Astrocyte of the cerebellum (primary cell): ENCODE measurements at regions not wholly inside any gene's neighbourhood (a gene's known extent, or its start where the extent isn't known, plus 50 kb on each side); places are given as distances from the start of the nearest gene placed in this dataset.

Experiments
- DNase-seq: peaks from one replicate; pipeline ENCODE4 v3.0.0-alpha.2; 2011; ENCODE audit warnings: low read depth
- H3K4me3 ChIP-seq: 2 replicates; pipeline ENCODE4 v1.5.1; 2011; ENCODE audit warnings: mild to moderate bottlenecking, low read depth, low read length, moderate library complexity
- CTCF ChIP-seq: IDR thresholded peaks from 2 replicates; pipeline ENCODE4 v1.5.1; 2012; ENCODE audit warnings: low read length, low read depth, moderate library complexity, mild to moderate bottlenecking; ENCODE audit errors: missing control alignments
- in situ Hi-C: cut with HindIII; loops from 2 replicates; pipeline ENCODE4 v1.10.0; 2017; ENCODE audit warnings: low sequenced_read_pairs

DNA sequence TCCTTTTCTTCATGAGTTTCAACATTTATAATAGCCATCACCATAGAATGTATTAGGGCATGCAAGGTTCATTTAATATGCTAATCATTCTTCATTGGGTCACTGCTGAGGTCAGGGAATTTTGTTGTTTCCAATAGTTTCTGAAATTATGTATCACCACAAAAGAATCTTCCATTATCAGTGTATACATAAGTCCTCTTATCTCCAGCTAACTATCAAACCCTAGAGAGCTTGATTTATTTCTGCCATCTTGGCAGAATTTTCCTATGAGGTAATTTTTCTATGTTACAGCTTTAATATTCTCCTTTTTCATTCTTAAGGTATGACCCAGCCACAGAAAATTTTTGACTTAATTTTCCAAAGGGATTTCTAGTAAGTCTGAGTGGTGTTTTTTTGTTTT lies 415.0 kb upstream of the SLITRK1 start:
- in situ Hi-C loops = no loop called here
- no peak overlapping the region for H3K4me3 ChIP-seq
- DNase-seq = no peak
- no peak for TF ChIP-seq CTCF

- in situ Hi-C loops = no loop called here
- TF ChIP-seq CTCF = no peak
- DNase-seq = no peak
Measured at GRCh38 chr13:84296401-84296800, 414.1 kb upstream of the SLITRK1 start.

GRCh38 chr13:84294576-84294975 lies 412.3 kb upstream of the SLITRK1 start:
- no peak overlapping the region for H3K4me3 ChIP-seq
- DNase-seq = no peak
- in situ Hi-C loops = no loop called here
- TF ChIP-seq CTCF = no peak

More at GRCh38 chr13:84296401-84296800, 414.1 kb upstream of the SLITRK1 start:
- H3K4me3 ChIP-seq = no peak overlapping the region

GRCh38 chr13:84290386-84290785 lies 408.1 kb upstream of the SLITRK1 start:
- H3K4me3 ChIP-seq = no peak overlapping the region
- no peak for DNase-seq
- no peak for TF ChIP-seq CTCF
- in situ Hi-C loops = no loop called here

DNA sequence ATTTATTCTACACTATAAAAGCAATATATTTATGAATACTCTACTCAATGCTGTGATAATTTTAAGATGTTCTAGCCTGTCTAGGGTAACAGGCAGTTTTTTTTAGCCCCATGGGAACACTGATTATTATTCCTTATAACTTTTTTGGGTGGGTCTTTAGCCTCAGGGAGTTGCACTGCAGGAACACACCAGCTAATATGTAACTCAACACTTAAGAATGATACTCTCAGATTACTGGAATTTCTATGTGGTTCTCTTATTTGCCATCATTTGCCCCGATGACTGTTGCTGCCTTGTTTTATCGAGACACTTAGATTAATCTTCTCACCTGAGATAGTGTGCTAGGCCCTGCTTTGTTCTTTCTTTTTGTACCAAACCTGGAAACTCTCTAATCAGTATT lies 396.9 kb upstream of the SLITRK1 start:
- no peak overlapping the region for H3K4me3 ChIP-seq
- in situ Hi-C loops = no loop called here
- no peak for DNase-seq
- TF ChIP-seq CTCF = no peak

DNA sequence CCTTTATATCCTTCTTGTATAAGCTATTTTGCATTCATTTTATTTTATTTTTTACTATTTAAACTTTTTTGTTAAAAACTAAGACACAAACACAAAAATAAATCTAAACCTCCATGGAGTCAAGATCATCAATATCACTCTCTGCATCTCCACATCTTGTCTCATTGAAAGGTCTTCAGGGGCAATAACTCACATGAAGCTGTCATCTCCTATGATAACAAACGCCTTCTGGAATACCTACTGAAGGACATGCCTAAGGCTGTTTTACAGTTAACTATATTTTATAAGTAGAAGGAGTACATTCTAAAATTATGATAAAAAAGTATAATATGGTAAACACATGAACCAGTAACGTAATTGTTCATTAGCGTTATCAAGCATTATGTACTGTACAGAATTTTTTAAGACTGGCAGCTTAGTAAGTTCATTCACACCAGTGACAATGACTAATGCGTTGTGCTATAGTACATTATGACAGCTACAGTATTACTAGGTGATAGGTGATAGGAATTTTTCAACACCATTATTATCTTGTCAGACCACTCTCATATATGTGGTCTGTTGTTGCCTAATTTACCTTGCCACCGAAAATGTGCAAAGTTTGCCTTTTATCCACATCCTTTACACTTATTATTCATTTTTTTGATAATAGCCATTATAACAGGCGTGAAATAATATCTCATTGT lies 390.7 kb upstream of the SLITRK1 start:
- H3K4me3 ChIP-seq = no peak overlapping the region
- in situ Hi-C loops = no loop called here
- no peak for TF ChIP-seq CTCF
- DNase-seq = no peak
